HEK293T (cell line): ENCODE measurements at regions not wholly inside any gene's neighbourhood (a gene's known extent, or its start where the extent isn't known, plus 50 kb on each side); places are given as distances from the start of the nearest gene placed in this dataset.

Source experiments
- ARNT ChIP-seq: fragments of 450-650 bp; IDR thresholded peaks from 2 replicates; pipeline ENCODE4 v1.6.1; 2017; ENCODE audit warnings: mild to moderate bottlenecking
- CTBP1 ChIP-seq: fragments of 450-650 bp; IDR thresholded peaks from 2 replicates; pipeline ENCODE4 v1.6.1; 2016; ENCODE audit warnings: borderline replicate concordance
- ELF4 ChIP-seq: fragments of 450-650 bp; IDR thresholded peaks from 2 replicates; pipeline ENCODE4 v1.6.1; 2017; ENCODE audit warnings: antibody characterized with exemption
- FOXM1 ChIP-seq: fragments of 450-650 bp; IDR thresholded peaks from 2 replicates; pipeline ENCODE4 v1.6.1; 2017; ENCODE audit warnings: mild to moderate bottlenecking, borderline replicate concordance
- L3MBTL2 ChIP-seq: fragments of 450-650 bp; conservative IDR thresholded peaks from 2 replicates; pipeline ENCODE4 v1.6.1; 2016; ENCODE audit warnings: mild to moderate bottlenecking

GRCh38 chr6:114941078-114941477 lies 598.3 kb upstream of the HS3ST5 start:
- TF ChIP-seq L3MBTL2 (no peak), FOXM1 (no peak), ELF4 (no peak), ARNT (peak; percentile 92), CTBP1 (peak; percentile 35; the same call in 1 of the 2 replicates)
